Lower leg skin (tissue), 3 donors: ENCODE measurements at regions not wholly inside any gene's neighbourhood (a gene's known extent, or its start where the extent isn't known, plus 50 kb on each side); places are given as distances from the start of the nearest gene placed in this dataset.

Experiments used
- CTCF ChIP-seq, 3 donors: fragments of 450-650 bp; IDR thresholded peaks; one replicate each; pipeline ENCODE4 v1.5.1; 2016; ENCODE audit warnings: antibody characterized with exemption in 3 of 3, mild to moderate bottlenecking in 3 of 3, moderate library complexity in 2 of 3
- POLR2A ChIP-seq, 2 donors: fragments of 450-650 bp; IDR thresholded peaks; one replicate each; pipeline ENCODE4 v1.6.1; 2016 to 2017; ENCODE audit warnings: antibody characterized with exemption in 2 of 2, mild to moderate bottlenecking in 1 of 2, moderate library complexity in 1 of 2

GRCh38 chr18:51514128-51514527, 316.6 kb upstream of the MEX3C start:
- TF ChIP-seq CTCF (IDR thresholded peaks at IDR 0.05) (no peak), POLR2A (IDR thresholded peaks at IDR 0.05) (no peak)
